ENCODE measurements at regions not wholly inside any gene's neighbourhood (a gene's known extent, or its start where the extent isn't known, plus 50 kb on each side); places are given as distances from the start of the nearest gene placed in this dataset.
"Not testable (repeated sequence)": the region's sequence is repeated elsewhere in the genome, so short reads cannot be mapped to it uniquely, and the experiment has no call there.

GRCh38 chr4:137789263-137789662 lies 257.0 kb upstream of the PCDH18 start:
- TF ChIP-seq CTCF (IDR thresholded peaks at IDR 0.05; ENCODE audit: insufficient read depth, low read length); REST (IDR thresholded peaks at IDR 0.05; ENCODE audit: insufficient replicate concordance, low read depth); POLR2AphosphoS5 (IDR thresholded peaks at IDR 0.05; ENCODE audit: low read depth): not testable (repeated sequence)
